ENCODE measurements at regions not wholly inside any gene's neighbourhood (a gene's known extent, or its start where the extent isn't known, plus 50 kb on each side); places are given as distances from the start of the nearest gene placed in this dataset.

GRCh38 chr16:86693033-86693432, 114.7 kb downstream of the FOXL1 start:
- TF ChIP-seq CTCF (IDR thresholded peaks at IDR 0.05), result no peak
- no peak for DNase-seq (ENCODE audit: low spot score)
- Mint-ChIP-seq H3K4me3 (ENCODE audit: unreplicated experiment) (no peak overlapping the region), H3K9me3 (ENCODE audit: low read depth) (no peaks in the 10 kb centered on the region), H3K27ac (ENCODE audit: unreplicated experiment) (no peak overlapping the region), H3K36me3 (ENCODE audit: low read depth) (no peaks in the 10 kb centered on the region), H3K4me1 (ENCODE audit: low read depth) (peaks cover 7% of the 10 kb centered on the region), H3K27me3 (ENCODE audit: low read depth) (no peaks in the 10 kb centered on the region)

- Mint-ChIP-seq H3K4me1 (ENCODE audit: low read depth) (peaks cover 19% of the 10 kb centered on the region), H3K27ac (ENCODE audit: unreplicated experiment) (no peak overlapping the region), H3K4me3 (ENCODE audit: unreplicated experiment) (no peak overlapping the region), H3K27me3 (ENCODE audit: low read depth) (no peaks in the 10 kb centered on the region), H3K9me3 (ENCODE audit: low read depth) (no peaks in the 10 kb centered on the region), H3K36me3 (ENCODE audit: low read depth) (no peaks in the 10 kb centered on the region)
- TF ChIP-seq CTCF (IDR thresholded peaks at IDR 0.05), result no peak
- no peak for DNase-seq (ENCODE audit: low spot score)
Measured at GRCh38 chr16:86697715-86698114, 119.4 kb downstream of the FOXL1 start.

GRCh38 chr16:86700046-86700945, 121.9 kb downstream of the FOXL1 start:
- DNase-seq (ENCODE audit: low spot score), result no peak
- H3K4me3 Mint-ChIP-seq (ENCODE audit: unreplicated experiment), result no peak overlapping the region
- no peak for TF ChIP-seq CTCF (IDR thresholded peaks at IDR 0.05)
- H3K9me3 Mint-ChIP-seq (ENCODE audit: low read depth), result no peaks in the 10 kb centered on the region
- no peaks in the 10 kb centered on the region for H3K36me3 Mint-ChIP-seq (ENCODE audit: low read depth)
- no peaks in the 10 kb centered on the region for H3K27me3 Mint-ChIP-seq (ENCODE audit: low read depth)
- H3K27ac Mint-ChIP-seq (ENCODE audit: unreplicated experiment), result no peak overlapping the region
- peaks cover 19% of the 10 kb centered on the region for H3K4me1 Mint-ChIP-seq (ENCODE audit: low read depth)

GRCh38 chr16:86701286-86701975, 123.1 kb downstream of the FOXL1 start:
- H3K27me3 Mint-ChIP-seq (ENCODE audit: low read depth), result no peaks in the 10 kb centered on the region
- no peak for TF ChIP-seq CTCF (IDR thresholded peaks at IDR 0.05)
- H3K4me1 Mint-ChIP-seq (ENCODE audit: low read depth), result peaks cover 22% of the 10 kb centered on the region

GRCh38 chr16:86702824-86703588, 124.7 kb downstream of the FOXL1 start:
- Mint-ChIP-seq H3K4me3 (ENCODE audit: unreplicated experiment) (no peak overlapping the region), H3K27ac (ENCODE audit: unreplicated experiment) (no peak overlapping the region), H3K4me1 (ENCODE audit: low read depth) (peaks cover 15% of the 10 kb centered on the region), H3K36me3 (ENCODE audit: low read depth) (no peaks in the 10 kb centered on the region), H3K27me3 (ENCODE audit: low read depth) (no peaks in the 10 kb centered on the region), H3K9me3 (ENCODE audit: low read depth) (peaks cover 2% of the 10 kb centered on the region)
- DNase-seq (ENCODE audit: low spot score), result no peak
- TF ChIP-seq CTCF (IDR thresholded peaks at IDR 0.05), result no peak

More at GRCh38 chr16:86701286-86701975, 123.1 kb downstream of the FOXL1 start:
- Mint-ChIP-seq H3K4me3 (ENCODE audit: unreplicated experiment) (no peak overlapping the region), H3K9me3 (ENCODE audit: low read depth) (peaks cover 2% of the 10 kb centered on the region), H3K36me3 (ENCODE audit: low read depth) (no peaks in the 10 kb centered on the region), H3K27ac (ENCODE audit: unreplicated experiment) (no peak overlapping the region)
- no peak for DNase-seq (ENCODE audit: low spot score)
